ENCODE measurements at regions not wholly inside any gene's neighbourhood (a gene's known extent, or its start where the extent isn't known, plus 50 kb on each side); places are given as distances from the start of the nearest gene placed in this dataset.

GRCh38 chr1:219347376-219347775 lies 173.7 kb downstream of the LYPLAL1 start:
- no peak overlapping the region for H3K4me2 ChIP-seq (ENCODE audit: low read length)
- CTCF ChIA-PET: no interaction called here
- H3K27me3 ChIP-seq (ENCODE audit: insufficient read depth, low read length): no peaks in the 10 kb centered on the region
- no peaks in the 10 kb centered on the region for H3K9me2 ChIP-seq (ENCODE audit: insufficient read depth)
- POLR2A ChIA-PET: no interaction called here
- no peak overlapping the region for H3K9ac ChIP-seq (ENCODE audit: low read length)
- H3K4me1 ChIP-seq (ENCODE audit: control insufficient read depth in 1 of 2, insufficient read depth in 2 of 2, low read length in 2 of 2): no peaks in the 10 kb centered on the region
- intact Hi-C loops (cut with micrococcal nuclease): no loop called here
- no peak overlapping the region for H2AFZ ChIP-seq (ENCODE audit: low read depth, low read length, poor library complexity, severe bottlenecking)
- H4K20me1 ChIP-seq (ENCODE audit: insufficient read depth): no peaks in the 10 kb centered on the region
- ATAC-seq (no peak), DNase-seq (ENCODE audit: low read depth, low spot score) (no peak)
- H3K79me2 ChIP-seq (ENCODE audit: insufficient read depth, low read length): no peaks in the 10 kb centered on the region
- H3K27ac ChIP-seq (ENCODE audit: low read depth, low read length): no peak overlapping the region
- H3K4me3 ChIP-seq (replicated peaks in 1 of 2; ENCODE audit: low read depth in 1 of 2, low read length in 2 of 2): no peak overlapping the region
- no TSS peak for BruUV-seq (replicated peaks)
- TF ChIP-seq YY1 (IDR thresholded peaks at IDR 0.05; ENCODE audit: extremely low read depth, insufficient replicate concordance, low read depth, low read length): no peak
- TF ChIP-seq ZBTB33 (IDR thresholded peaks at IDR 0.05; ENCODE audit: extremely low read depth, insufficient replicate concordance, low read length): no peak
- peaks cover 8 to 9% of the 10 kb centered on the region in 2 experiments; a peak in 3 of 4 replicates for H3K9me3 ChIP-seq (ENCODE audit: control insufficient read depth in 1 of 2, insufficient read depth in 1 of 2, low read depth in 1 of 2, low read length in 2 of 2)
- RAD21 ChIA-PET (ENCODE audit: low non-redundant PET in 1 of 2, low total read pairs in 2 of 2, uncharacterized antibody in 2 of 2, unreplicated experiment in 2 of 2): no interaction called here
- H3K36me3 ChIP-seq (ENCODE audit: control insufficient read depth in 1 of 2, insufficient read depth in 2 of 2, low read length in 2 of 2): no peaks in the 10 kb centered on the region

- no TSS peak for BruUV-seq (replicated peaks)
- Histone ChIP-seq H3K4me3 (replicated peaks in 1 of 2; ENCODE audit: low read depth in 1 of 2, low read length in 2 of 2) (no peak overlapping the region), H3K27me3 (ENCODE audit: insufficient read depth, low read length) (no peaks in the 10 kb centered on the region), H4K20me1 (ENCODE audit: insufficient read depth) (no peaks in the 10 kb centered on the region), H3K36me3 (ENCODE audit: control insufficient read depth in 1 of 2, insufficient read depth in 2 of 2, low read length in 2 of 2) (no peaks in the 10 kb centered on the region), H3K9ac (ENCODE audit: low read length) (no peak overlapping the region), H3K4me2 (ENCODE audit: low read length) (no peak overlapping the region), H3K4me1 (ENCODE audit: control insufficient read depth in 1 of 2, insufficient read depth in 2 of 2, low read length in 2 of 2) (no peaks in the 10 kb centered on the region), H2AFZ (ENCODE audit: low read depth, low read length, poor library complexity, severe bottlenecking) (no peak overlapping the region), H3K9me3 (ENCODE audit: control insufficient read depth in 1 of 2, insufficient read depth in 1 of 2, low read depth in 1 of 2, low read length in 2 of 2) (peaks cover 8 to 9% of the 10 kb centered on the region in 2 experiments; a peak in 3 of 4 replicates), H3K27ac (ENCODE audit: low read depth, low read length) (no peak overlapping the region), H3K9me2 (ENCODE audit: insufficient read depth) (no peaks in the 10 kb centered on the region), H3K79me2 (ENCODE audit: insufficient read depth, low read length) (no peaks in the 10 kb centered on the region)
- ChIA-PET POLR2A (no interaction called here), CTCF (no interaction called here), RAD21 (ENCODE audit: low non-redundant PET in 1 of 2, low total read pairs in 2 of 2, uncharacterized antibody in 2 of 2, unreplicated experiment in 2 of 2) (no interaction called here)
- DNase-seq (ENCODE audit: low read depth, low spot score) (no peak), ATAC-seq (no peak)
- intact Hi-C loops (cut with micrococcal nuclease): no loop called here
- TF ChIP-seq, protein P1, sequence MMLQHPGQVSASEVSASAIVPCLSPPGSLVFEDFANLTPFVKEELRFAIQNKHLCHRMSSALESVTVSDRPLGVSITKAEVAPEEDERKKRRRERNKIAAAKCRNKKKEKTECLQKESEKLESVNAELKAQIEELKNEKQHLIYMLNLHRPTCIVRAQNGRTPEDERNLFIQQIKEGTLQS (IDR thresholded peaks at IDR 0.05): no peak
- TF ChIP-seq EZH2 (IDR thresholded peaks at IDR 0.05) (no peak), EZH2phosphoT487 (IDR thresholded peaks at IDR 0.05; ENCODE audit: borderline replicate concordance) (no peak), ZNF274 (IDR thresholded peaks at IDR 0.05; ENCODE audit: low read depth, low read length) (no peak), ELF1 (IDR thresholded peaks at IDR 0.05; ENCODE audit: borderline replicate concordance, low read depth) (no peak), ZBTB33 (IDR thresholded peaks at IDR 0.05; ENCODE audit: extremely low read depth, insufficient replicate concordance, low read length) (no peak), SIN3A (IDR thresholded peaks at IDR 0.05; ENCODE audit: low read depth) (no peak), REST (IDR thresholded peaks at IDR 0.05; ENCODE audit: low read depth) (no peak), EGR1 (IDR thresholded peaks at IDR 0.05; ENCODE audit: low read depth) (no peak), CEBPB (IDR thresholded peaks at IDR 0.05; ENCODE audit: low read depth) (no peak), POLR2A (IDR thresholded peaks at IDR 0.05; ENCODE audit: borderline replicate concordance, extremely low read depth, insufficient read depth, insufficient read length) (no peak), YY1 (IDR thresholded peaks at IDR 0.05; ENCODE audit: extremely low read depth, insufficient replicate concordance, low read depth, low read length) (no peak), JUND (IDR thresholded peaks at IDR 0.05) (no peak)
Measured at GRCh38 chr1:219345953-219346352, 172.3 kb downstream of the LYPLAL1 start.

Data from HCT116 (cell line).